GM19351 (cell line): ENCODE measurements at regions not wholly inside any gene's neighbourhood (a gene's known extent, or its start where the extent isn't known, plus 50 kb on each side); places are given as distances from the start of the nearest gene placed in this dataset.

Source experiments
- ATAC-seq: cut with Tn5 transposase; IDR thresholded peaks from one replicate; pipeline ENCODE4 v1.9.1; 2021; ENCODE audit warnings: mild to moderate bottlenecking, moderate library complexity; ENCODE audit not compliant: unreplicated experiment

DNA sequence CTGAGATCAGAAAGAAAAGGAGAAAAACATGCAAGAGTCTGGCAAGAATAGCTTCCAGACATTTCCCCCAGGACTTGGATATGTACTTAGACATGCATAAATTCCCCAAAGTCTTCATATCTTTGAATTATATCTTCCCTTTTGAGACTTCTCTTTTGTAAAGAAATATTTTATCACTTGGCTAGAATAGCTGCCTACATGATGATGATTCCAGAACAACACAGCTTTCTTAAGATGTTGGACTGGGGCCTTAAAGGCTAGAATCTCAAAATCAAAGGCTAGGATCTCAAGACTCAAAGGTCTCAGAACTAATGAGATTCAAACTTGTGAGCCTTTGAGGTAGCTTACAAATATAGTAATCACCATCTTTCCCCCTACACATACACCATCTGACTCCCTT, 842.3 kb downstream of the BCL11A start:
- no peak for ATAC-seq

- no peak for ATAC-seq
Observed at GRCh38 chr2:59706729-59707128, 846.7 kb downstream of the BCL11A start.

DNA sequence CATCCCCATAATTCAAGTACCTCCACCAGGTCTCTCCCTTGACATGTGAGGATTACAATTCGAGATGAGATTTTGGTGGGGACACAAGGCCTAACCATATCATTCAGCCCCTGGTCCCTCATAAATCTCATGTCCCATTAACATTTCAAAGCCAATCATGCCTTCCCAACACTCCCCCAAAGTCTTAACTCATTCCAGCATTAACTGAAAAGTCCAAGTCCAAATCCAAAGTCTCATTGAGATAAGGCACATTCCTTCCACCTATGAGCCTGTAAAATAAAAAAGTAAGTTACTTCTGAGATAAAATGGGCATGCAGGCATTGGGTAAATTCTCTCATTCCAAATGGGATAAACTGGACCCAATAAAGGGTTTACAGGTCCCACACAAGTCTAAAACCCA, 849.7 kb downstream of the BCL11A start:
- no peak for ATAC-seq

- no peak for ATAC-seq
Observed at GRCh38 chr2:59702026-59702425, 851.4 kb downstream of the BCL11A start.

- no peak for ATAC-seq
Observed at GRCh38 chr2:59701271-59701994, 852.0 kb downstream of the BCL11A start.

DNA sequence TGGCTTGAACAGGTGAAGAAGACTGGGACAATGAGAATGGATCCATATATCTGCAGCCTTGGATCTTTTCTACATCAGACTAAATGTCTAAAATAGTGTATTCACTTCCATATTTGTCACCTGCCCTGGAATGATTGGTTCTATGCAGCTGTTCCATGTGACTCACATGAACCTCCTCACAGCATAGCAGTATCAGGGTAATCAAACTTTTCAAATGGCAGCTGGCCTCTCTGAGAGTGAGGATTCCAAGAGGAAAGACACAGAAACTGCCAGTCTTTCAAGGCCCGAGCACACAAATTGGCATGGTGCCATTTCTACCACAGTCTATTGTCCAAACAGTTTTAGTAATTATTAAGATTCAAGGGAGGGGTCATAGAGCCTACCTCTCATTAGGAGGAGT, 859.3 kb downstream of the BCL11A start:
- ATAC-seq: no peak

DNA sequence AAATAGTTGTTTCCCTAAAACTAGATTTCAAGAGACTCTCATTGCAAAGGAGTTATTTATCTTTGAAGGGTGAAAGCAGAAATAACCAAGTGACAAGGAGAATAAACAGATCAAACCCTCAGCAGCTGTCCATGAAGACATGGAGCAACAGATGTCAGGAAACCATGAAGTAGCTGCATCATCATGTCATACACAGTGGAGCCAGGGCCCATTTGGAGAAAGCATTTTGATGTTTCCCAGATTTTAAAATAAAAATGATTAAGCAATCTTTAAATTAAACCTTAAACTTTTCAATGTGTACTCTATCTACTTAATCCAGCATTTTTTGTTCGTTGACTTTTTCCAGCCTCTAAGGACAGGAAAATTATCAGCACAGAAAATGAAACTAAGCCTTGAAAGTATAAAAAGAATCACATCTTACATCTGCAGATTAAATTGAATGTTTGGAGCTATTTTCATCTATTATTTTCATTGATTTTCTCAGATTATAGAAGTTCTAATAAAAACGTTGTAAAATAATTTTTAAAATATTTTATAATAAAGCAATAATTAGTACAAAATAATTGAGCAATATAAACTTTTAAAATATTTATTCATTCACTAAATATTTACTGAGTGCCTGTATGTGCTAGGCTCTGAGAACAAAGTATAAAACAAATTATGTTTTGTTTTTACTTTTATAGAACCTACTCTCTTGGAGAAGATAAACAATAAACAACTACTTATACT, 860.1 kb downstream of the BCL11A start:
- ATAC-seq: no peak

- no peak for ATAC-seq
Observed at GRCh38 chr2:59691518-59692190, 861.8 kb downstream of the BCL11A start.

DNA sequence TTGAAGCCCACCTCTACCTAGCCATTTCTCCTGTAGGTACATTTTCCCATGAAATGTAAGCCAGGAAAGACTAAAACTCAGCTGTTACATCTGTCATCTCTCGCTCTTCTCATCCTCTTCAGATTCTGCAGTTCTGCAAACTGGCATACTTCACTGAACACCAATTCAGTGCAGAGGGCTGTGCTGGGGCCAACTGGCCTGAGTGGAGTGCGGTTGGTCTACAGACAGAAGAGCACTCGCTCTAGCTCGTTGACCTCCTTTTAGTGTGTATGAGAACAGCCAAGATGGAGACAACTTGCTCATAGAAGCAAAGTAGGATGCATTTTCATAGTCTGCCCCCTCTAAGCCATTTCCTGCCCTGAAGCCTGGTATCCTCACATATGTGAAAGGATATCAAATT, 862.6 kb downstream of the BCL11A start:
- no peak for ATAC-seq

GRCh38 chr2:59684771-59685166, 868.7 kb downstream of the BCL11A start:
- no peak for ATAC-seq

GRCh38 chr2:59684116-59684770, 869.2 kb downstream of the BCL11A start:
- no peak for ATAC-seq

DNA sequence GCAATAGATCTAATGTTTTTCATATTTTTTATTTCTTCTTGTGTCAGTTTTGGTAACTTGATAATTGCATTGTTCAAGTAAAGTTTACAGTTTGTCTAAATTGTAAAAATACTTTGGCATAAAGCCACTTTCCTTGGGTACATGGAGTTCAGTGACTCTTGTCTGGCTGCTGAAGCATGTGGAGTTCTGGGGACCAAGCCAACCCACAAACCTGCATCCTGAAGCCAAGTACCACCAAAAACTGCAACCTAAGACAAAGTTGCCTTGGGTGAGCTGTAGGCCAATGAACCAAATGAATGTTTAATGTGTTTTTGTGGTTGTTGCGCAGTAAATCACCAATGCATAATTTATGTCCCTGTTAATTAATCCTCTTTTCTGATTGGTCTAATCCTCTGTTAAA, 872.6 kb downstream of the BCL11A start:
- no peak for ATAC-seq

DNA sequence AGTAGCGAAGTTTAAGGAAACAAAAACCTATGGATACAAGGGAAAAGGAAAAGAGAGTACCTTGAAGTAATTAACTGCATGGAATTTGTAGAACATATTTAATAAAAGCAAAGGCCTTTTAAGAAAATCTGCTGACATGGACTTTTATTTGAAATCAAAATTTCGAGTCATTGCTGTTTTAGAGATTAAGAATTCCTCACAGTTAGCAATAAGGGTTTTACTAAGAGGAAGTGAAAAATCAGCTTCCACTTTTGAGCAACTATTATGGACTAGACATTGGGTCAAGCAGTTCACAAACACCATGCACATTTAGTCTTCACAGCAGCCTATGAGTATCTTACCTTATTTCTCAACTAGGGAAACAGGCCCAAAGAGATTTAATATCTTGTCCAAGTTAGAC, 876.3 kb downstream of the BCL11A start:
- no peak for ATAC-seq

DNA sequence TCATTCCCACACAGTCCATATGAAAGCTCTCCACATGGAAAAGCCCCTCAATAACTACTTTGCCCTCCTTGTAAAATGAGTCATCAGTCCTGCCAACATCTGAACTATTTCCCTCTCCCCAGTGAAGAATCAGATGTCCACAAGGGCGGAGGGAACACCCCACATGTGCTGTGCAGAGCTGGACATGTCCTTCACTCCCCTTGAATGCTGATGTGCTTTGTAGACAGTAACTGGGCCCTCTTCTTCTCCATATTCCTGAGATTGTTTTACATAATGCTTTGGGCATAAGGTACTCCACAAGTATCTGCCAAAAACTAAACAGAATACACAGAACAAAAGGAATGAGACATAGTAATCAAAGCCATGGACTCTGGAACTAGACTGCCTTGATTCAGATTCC, 879.4 kb downstream of the BCL11A start:
- ATAC-seq: no peak

DNA sequence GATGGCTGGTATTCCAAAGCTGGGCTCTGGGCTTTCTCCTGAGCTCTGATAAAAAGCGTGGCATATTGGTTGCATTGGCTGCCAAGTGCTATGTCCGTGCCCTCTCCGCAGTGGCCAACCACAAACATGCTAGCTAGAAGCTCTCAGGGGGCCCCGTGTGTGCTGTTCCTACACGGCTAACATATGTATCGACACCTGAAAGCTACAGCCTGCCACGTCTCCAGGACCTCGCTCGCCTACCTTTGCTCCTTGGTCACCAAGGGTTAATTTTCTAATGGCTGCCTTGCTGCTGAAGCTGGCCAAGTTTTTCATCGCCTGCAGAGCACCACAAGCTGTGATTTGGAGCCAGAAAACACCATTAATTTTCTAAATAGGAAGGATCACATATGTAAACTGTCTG, 888.4 kb downstream of the BCL11A start:
- no peak for ATAC-seq

DNA sequence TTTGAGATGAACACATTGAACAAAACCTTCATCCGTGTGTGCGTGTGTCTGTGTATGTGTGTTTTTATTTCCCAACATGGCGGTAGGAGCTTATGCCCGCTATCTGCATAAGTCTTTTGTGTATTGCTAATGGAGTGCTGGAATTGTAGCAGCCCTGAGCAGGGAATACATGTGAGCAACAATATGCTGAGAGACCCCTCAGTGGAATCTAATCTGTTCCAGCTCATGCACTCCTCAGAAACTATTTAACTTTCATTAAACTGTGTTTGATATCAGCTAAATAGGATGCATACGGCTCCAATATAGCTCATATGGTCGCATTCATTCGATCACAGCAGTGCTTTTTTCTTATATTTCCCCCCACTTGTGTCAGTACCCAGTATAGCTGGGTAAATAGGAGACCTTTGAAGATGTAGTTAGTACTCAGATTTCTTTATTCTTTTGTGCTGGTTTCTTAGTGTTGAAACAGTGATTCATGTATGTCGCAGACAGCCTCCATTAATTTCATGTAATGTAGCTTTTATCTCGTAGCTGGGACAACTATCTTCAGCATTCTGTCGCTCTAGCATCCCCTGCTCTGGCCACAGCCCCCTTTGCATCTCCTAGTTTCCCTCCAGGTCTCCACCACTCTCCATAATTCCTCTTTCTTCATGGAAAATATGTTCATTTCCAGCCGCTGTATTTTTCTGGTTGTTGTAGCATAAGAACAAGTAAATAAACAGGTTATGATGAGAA, 891.2 kb downstream of the BCL11A start:
- ATAC-seq: no peak

DNA sequence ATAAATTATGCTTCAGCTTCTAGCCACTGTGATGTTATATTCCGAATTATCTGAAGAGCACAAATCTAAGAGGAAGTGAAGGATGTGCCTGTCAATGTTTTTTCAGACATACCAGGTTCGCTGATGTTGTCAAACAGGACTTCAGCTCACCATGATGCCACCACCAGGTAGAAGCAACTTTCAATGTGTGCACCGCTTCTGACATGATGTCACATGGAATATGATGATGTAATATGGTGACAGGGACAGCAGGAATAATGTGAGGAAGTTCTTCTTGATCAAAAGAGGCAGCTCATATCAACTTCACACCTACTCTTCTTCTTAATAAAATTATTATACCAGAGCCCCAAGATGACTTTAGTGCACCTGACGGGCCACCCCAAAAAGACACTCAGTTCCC, 893.2 kb downstream of the BCL11A start:
- no peak for ATAC-seq

DNA sequence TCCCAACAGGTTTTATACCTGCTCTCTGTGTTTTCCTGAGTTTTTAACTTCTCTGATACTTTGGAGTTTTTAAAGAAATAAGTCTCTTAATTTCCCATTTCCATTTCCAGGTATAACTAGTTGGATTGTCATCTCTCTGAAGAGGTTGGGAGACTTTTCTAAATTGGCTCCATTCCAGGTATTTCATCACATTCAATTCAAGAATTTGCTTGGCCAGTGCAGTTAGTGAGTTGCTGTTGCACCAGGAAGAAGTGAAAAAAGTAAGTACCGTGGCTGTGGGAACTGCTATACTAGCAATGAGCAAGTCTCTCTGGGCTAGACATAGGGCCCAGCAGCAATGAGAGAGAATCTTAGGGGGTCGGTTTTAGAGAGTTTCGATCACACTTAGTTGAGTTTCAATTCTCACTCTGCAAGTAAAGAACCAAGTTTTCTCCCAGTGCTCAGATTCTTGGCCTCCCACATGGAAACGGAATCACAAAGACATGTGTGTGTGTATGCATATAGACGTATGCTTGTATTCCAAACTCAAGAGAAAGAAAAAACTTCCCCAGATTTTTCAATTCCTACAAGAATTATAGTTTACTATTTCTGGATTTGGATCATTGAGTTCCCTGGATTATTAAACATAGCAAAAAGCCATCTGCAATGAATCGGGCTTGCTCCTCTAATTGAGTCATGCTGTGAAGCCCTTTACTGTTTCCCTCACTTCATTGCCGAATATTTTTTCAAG, 894.4 kb downstream of the BCL11A start:
- no peak for ATAC-seq

- no peak for ATAC-seq
Observed at GRCh38 chr2:59655809-59656208, 897.6 kb downstream of the BCL11A start.

DNA sequence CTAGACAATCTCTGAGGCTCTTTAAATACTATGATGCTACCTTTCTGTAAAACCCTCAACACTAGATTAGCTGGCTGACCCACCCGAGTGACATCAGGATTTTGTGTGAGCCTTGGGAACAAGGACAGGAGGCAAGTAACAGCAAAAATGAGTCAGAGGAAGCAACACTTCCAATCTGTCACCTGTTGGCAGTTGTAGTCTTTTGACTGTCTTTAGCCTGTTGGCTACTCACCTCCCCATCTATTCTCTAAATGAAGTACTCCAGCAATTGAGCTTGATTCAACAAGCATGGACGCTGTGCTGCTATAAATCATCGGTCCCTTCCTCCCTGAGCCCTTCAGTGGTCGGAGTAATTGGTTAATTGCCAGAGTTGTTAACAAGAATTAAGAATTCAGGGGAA, 898.7 kb downstream of the BCL11A start:
- ATAC-seq: no peak
